ENCODE measurements at regions not wholly inside any gene's neighbourhood (a gene's known extent, or its start where the extent isn't known, plus 50 kb on each side); places are given as distances from the start of the nearest gene placed in this dataset.

DNA sequence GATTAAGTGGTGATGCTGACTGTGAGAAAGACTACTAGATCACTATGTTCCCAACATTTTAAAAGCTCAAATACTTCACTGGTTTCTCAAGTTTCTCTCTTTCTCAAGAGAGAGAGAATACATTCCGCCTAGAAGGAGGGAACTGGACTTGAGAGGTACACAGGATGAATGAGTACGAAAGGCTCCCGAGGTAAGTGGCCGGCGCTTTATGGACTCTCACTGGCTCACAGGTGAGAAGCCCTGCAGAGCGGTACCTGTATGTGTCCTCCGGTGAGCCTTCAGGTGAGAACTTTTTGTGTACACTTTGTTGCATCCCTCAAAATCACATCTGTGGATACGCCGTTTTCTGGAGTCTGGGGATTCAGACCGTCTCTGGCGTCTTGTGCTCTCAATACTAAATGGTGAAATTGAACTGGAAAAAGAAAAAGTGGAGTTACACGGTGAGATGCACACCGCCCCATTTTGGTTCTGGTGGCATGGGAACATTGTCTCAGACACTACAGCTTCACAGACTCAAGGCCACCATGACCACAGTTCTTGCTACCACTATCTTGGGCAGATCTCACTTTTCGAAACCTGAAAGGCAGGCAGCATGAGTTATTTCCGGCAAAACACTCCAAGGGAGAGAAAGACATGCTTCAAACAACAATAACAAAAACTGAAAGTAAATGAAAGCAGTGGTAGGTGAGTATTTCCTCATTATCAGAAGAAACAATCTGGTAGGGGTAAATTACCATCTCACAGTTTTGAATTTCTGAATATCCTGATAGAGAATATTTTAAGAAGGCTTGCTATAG is 418.9 kb downstream of the KLF12 start:
- H3K4me2 ChIP-seq (ENCODE audit: low read length): peak overlapping the region; percentile 39
- H3K79me2 ChIP-seq: no peaks in the 10 kb centered on the region
- TF ChIP-seq CTCF (IDR thresholded peaks at IDR 0.05): no peak
- no peak overlapping the region for H3K4me3 ChIP-seq (ENCODE audit: low read depth, low read length)
- no peaks in the 10 kb centered on the region for H3K9me3 ChIP-seq (ENCODE audit: control insufficient read depth, low read length)
- no peaks in the 10 kb centered on the region for H3K36me3 ChIP-seq (ENCODE audit: control insufficient read depth, insufficient read depth, low read length)
- H3K9ac ChIP-seq: no peak overlapping the region
- no peaks in the 10 kb centered on the region for H3K4me1 ChIP-seq
- no peak overlapping the region for H3K27ac ChIP-seq
- H2AFZ ChIP-seq: no peak overlapping the region
- H3K27me3 ChIP-seq (ENCODE audit: control insufficient read depth, insufficient read depth, low read length): no peaks in the 10 kb centered on the region

GRCh38 chr13:73714522-73714921 is 419.7 kb downstream of the KLF12 start:
- Histone ChIP-seq H3K9ac (no peak overlapping the region), H3K4me2 (ENCODE audit: low read length) (no peak overlapping the region), H3K27me3 (ENCODE audit: control insufficient read depth, insufficient read depth, low read length) (no peaks in the 10 kb centered on the region), H3K36me3 (ENCODE audit: control insufficient read depth, insufficient read depth, low read length) (no peaks in the 10 kb centered on the region), H3K27ac (no peak overlapping the region), H3K79me2 (no peaks in the 10 kb centered on the region), H3K4me1 (no peaks in the 10 kb centered on the region), H3K4me3 (ENCODE audit: low read depth, low read length) (no peak overlapping the region), H2AFZ (no peak overlapping the region), H3K9me3 (ENCODE audit: control insufficient read depth, low read length) (no peaks in the 10 kb centered on the region)
- no peak for TF ChIP-seq CTCF (IDR thresholded peaks at IDR 0.05)

DNA sequence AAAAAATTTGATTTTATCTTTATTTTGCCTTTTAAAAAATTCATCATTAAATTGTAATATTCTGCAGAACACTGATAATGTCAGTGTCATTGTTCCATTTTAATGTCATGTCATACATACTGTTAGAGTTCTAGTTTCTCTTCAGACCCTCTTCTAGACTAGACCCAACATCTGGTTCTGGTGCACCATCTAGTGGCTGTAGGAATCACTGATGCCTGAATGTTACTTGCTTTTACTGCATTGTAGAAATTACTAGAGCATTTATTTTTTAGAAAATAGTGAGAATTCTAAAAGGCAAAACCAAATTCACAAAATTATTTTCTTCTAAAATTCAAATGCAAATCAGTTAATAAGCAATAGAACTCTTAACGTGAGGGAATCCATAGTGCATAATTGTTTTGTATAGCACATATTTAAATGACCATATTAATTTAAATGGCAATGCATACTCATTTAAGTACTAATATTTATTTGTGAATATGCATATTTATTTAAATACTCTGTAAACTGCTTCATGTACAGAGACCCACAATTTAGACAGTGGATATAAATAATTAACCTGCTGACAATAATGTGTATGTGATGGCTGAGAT is 425.7 kb downstream of the KLF12 start:
- Histone ChIP-seq H3K36me3 (ENCODE audit: control insufficient read depth, insufficient read depth, low read length) (no peaks in the 10 kb centered on the region), H2AFZ (no peak overlapping the region)
- TF ChIP-seq CTCF (IDR thresholded peaks at IDR 0.05): peak; percentile 35

DNA sequence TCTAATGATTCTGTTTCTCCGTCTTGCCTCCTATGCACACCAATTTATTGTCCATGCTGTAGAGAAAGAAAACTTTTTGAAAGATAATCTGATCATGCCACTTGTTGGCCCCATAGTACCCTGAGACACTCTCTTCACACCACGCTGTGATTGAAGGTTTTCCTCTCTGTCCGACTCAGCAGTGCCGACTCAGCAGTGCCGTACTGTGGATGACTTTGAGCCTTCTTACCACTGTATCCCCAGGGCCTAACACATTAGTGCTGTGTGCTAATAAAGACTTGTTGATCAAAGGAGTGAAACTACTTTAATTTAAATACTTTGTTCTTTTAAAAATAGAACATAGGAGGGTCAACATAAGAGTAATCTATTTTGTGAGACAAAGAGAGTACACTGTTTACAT is 429.6 kb downstream of the KLF12 start:
- no peak overlapping the region for H2AFZ ChIP-seq
- H3K36me3 ChIP-seq (ENCODE audit: control insufficient read depth, insufficient read depth, low read length): no peaks in the 10 kb centered on the region
- H3K9me3 ChIP-seq (ENCODE audit: control insufficient read depth, low read length): no peaks in the 10 kb centered on the region
- no peak overlapping the region for H3K4me2 ChIP-seq (ENCODE audit: low read length)
- H3K79me2 ChIP-seq: no peaks in the 10 kb centered on the region
- H3K4me3 ChIP-seq (ENCODE audit: low read depth, low read length): no peak overlapping the region
- H3K4me1 ChIP-seq: no peaks in the 10 kb centered on the region
- TF ChIP-seq CTCF (IDR thresholded peaks at IDR 0.05): no peak
- no peak overlapping the region for H3K27ac ChIP-seq
- no peaks in the 10 kb centered on the region for H3K27me3 ChIP-seq (ENCODE audit: control insufficient read depth, insufficient read depth, low read length)
- no peak overlapping the region for H3K9ac ChIP-seq

More for the DNA sequence above, 425.7 kb downstream of the KLF12 start:
- no peaks in the 10 kb centered on the region for H3K4me1 ChIP-seq
- H3K27ac ChIP-seq: no peak overlapping the region
- no peak overlapping the region for H3K4me3 ChIP-seq (ENCODE audit: low read depth, low read length)
- H3K27me3 ChIP-seq (ENCODE audit: control insufficient read depth, insufficient read depth, low read length): no peaks in the 10 kb centered on the region
- H3K4me2 ChIP-seq (ENCODE audit: low read length): no peak overlapping the region
- H3K79me2 ChIP-seq: no peaks in the 10 kb centered on the region
- no peak overlapping the region for H3K9ac ChIP-seq
- H3K9me3 ChIP-seq (ENCODE audit: control insufficient read depth, low read length): no peaks in the 10 kb centered on the region
